ENCODE measurements at regions not wholly inside any gene's neighbourhood (a gene's known extent, or its start where the extent isn't known, plus 50 kb on each side); places are given as distances from the start of the nearest gene placed in this dataset.

DNA sequence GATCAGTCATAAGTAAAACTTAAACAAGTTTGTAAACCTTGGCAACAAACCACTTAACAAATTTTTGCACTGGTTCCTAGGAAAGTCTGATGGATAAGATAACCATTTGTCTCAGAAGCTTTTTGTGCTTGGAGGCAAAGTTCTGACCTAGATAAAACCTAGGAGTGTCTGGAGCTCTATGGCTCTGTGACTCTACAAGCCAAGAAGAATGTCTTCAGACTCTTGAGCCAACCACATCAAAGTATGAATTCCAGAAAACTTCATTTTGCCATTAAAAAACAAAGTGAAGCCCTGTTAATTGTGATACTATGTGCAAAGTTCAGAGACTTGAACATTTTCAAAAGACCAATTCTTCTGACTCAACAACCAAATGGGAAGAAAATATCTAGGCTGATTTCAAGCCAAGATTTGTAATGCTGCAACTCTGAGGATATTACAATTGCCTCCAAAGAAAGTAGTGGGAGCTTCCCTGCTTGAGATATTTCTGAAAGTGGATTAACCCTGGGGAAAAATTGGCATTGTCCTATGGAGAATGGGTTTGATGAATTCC, 158.1 kb upstream of the FOXQ1 start:
- no peak for DNase-seq (ENCODE audit: low spot score)

- no peak for DNase-seq (ENCODE audit: low spot score)
Measured at GRCh38 chr6:1146500-1146899, 165.4 kb upstream of the FOXQ1 start.

DNA sequence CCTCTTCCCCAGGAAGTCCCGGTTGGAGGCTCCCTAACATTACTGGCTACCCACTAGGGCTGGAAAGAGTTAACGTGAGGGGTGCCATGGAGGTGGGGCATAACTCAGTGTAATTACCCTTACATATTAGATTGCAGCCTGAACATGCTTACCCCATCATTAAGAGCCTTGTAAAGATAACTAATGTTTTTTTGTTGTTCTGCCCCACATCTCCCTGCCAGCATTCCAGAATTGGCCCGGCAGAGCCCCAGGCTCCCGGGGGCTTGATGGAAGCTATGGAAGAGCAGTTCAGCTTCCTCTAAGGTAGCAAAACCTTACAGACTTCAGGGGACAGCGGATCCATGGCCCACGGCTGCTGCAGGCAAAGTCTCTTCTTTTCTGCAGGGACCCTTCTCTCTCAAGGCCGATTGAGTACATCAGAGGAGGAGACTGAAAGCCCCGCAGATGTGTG, 166.1 kb upstream of the FOXQ1 start:
- DNase-seq (ENCODE audit: low spot score) = no peak

GRCh38 chr6:1144842-1145767, 166.8 kb upstream of the FOXQ1 start:
- no peak for DNase-seq (ENCODE audit: low spot score)

DNA sequence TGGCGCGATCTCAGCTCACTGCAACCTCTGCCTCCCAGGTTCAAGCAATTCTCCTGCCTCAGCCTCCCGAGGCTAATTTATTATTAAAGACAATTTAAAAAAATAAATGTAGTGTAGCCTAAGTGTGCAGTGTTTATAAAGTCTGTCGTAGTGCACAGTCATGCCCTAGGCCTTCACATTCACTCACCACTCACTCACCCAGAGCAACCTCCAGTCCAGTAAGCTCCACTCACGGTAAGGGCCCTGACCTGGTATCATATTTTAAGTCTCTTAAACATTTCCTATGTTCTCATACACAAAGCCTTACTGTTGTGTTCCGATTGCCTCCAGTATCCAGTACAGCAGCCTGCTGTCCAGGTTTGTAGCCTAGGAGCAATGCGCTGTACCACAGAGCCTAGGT, 168.2 kb upstream of the FOXQ1 start:
- DNase-seq (ENCODE audit: low spot score) = no peak

GRCh38 chr6:1139155-1139890, 172.6 kb upstream of the FOXQ1 start:
- DNase-seq (ENCODE audit: low spot score) = no peak

- no peak for DNase-seq (ENCODE audit: low spot score)
Measured at GRCh38 chr6:1137849-1138248, 174.0 kb upstream of the FOXQ1 start.

GRCh38 chr6:1136827-1137226, 175.1 kb upstream of the FOXQ1 start:
- DNase-seq (ENCODE audit: low spot score) = no peak

DNA sequence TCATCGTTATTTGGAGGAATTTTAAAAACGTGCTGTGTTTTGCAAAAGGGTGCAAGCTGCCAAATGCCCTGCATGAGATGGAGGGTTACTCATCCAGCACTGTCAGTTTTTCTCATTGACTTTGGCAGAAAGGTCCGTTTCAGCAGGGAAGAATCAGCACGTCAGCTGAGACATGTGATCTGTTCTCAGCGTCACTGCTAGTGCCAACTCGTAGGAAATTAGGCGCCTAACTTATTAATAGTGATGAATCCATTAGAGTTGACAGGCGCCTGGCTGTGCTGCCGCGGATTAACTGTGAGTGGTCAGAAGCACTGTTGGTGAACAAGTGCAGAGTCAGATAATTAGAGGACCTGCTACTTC, 175.5 kb upstream of the FOXQ1 start:
- no peak for DNase-seq (ENCODE audit: low spot score)

- no peak for DNase-seq (ENCODE audit: low spot score)
Measured at GRCh38 chr6:1135726-1136414, 176.0 kb upstream of the FOXQ1 start.

GRCh38 chr6:1131285-1132079, 180.4 kb upstream of the FOXQ1 start:
- peak; percentile 30 for DNase-seq (ENCODE audit: low spot score)

DNA sequence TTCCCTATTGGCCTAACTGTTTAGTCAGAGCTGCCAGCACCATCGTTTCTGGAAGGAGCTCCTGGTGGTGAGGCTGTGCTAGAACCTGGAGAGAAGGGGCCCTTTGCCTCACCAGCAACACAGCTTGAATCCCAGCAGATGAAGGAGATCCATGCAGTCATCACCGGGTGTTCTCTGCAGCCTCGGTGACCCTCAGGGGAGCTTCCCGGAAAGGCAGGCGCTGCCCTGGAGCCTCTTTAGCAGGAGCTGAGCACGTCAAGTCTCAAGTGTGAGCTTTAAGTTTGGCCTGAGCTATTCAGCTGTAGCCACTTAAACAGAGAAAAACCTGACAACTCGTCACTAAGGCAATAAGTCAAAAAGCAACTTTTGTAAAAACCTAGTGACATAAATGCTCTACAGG, 181.2 kb upstream of the FOXQ1 start:
- no peak for DNase-seq (ENCODE audit: low spot score)

GRCh38 chr6:1129131-1129530, 182.8 kb upstream of the FOXQ1 start:
- no peak for DNase-seq (ENCODE audit: low spot score)

GRCh38 chr6:1127597-1128288, 184.2 kb upstream of the FOXQ1 start:
- no peak for DNase-seq (ENCODE audit: low spot score)

DNA sequence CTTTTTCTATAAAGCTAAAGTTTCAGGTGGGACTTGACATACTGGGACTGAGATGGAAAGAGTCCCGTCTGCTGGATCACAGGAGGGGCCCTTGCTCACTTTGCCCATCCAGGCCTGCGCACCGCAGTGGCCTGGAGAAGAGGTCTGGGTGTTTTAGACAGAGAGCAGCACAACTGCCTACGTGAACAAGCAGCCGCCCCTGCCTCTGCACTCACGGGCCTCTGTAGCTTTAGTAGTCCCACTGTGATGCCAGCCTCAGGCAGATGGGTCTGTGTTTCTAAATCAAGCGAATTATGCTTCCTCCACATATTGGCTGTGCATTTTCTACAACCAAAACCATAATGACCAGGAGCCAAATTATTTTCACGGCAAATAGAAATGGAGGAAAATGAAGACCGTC, 184.8 kb upstream of the FOXQ1 start:
- DNase-seq (ENCODE audit: low spot score) = no peak

- no peak for DNase-seq (ENCODE audit: low spot score)
Measured at GRCh38 chr6:1126036-1126435, 185.9 kb upstream of the FOXQ1 start.

- no peak for DNase-seq (ENCODE audit: low spot score)
Measured at GRCh38 chr6:1125297-1125696, 186.6 kb upstream of the FOXQ1 start.

DNA sequence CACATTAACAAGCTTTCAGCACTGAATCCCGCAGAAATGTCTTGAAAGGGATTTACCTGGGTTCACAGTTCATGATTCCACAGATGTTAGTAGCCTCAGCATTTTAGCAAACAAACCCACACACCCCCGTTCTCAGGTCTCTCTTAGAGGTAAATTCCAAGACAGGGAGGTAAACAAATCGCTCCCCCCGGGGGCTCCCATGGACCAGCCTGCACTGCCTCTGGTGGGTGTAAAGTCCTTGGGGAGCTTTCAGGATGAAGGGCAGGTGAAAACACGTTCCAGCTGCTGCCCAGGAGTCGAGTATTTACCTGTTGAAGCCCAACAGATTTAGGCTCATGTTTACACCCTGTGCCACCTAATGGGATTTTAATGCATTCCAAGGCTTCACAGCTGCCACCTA, 187.0 kb upstream of the FOXQ1 start:
- DNase-seq (ENCODE audit: low spot score) = no peak

GRCh38 chr6:1123386-1124375, 188.2 kb upstream of the FOXQ1 start:
- no peak for DNase-seq (ENCODE audit: low spot score)

DNA sequence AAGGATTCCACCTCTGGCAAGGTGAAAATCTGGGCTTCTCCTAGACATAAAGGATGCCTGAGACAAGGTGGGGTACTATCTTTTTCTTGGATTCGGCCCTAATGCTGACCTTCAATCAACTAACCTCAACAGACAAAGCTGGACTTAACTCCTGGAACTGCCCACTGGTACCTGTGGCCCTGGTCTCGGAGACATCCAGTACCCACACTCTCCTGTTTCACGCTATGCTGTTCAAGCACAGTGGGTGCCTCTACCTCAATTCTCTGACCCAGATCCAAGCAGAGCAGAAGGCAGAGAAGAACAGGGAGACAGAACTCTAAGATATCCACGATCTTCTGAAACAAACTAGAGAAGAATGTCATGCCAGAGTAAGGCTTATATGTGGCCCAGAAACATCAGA, 189.8 kb upstream of the FOXQ1 start:
- DNase-seq (ENCODE audit: low spot score) = no peak
